ENCODE measurements at regions not wholly inside any gene's neighbourhood (a gene's known extent, or its start where the extent isn't known, plus 50 kb on each side); places are given as distances from the start of the nearest gene placed in this dataset.

- Histone ChIP-seq H3K9me2 (replicated peaks; ENCODE audit: low read depth, low read length) (no peaks in the 10 kb centered on the region), H3K4me2 (ENCODE audit: low read depth, low read length, poor library complexity, severe bottlenecking) (no peak overlapping the region), H3K79me2 (ENCODE audit: insufficient read depth, low read length) (no peaks in the 10 kb centered on the region), H3K9me3 (ENCODE audit: insufficient read depth, low read depth, low read length) (no peaks in the 10 kb centered on the region), H3F3A (ENCODE audit: low read depth) (no peaks in the 10 kb centered on the region), H3K4me1 (ENCODE audit: insufficient read depth, low read length, poor library complexity, severe bottlenecking) (no peaks in the 10 kb centered on the region), H3K36me3 (ENCODE audit: insufficient read depth, low read length) (no peaks in the 10 kb centered on the region), H2AFZ (ENCODE audit: low read length) (no peak overlapping the region), H3K9ac (ENCODE audit: low read depth, low read length, poor library complexity, severe bottlenecking) (no peak overlapping the region), H4K20me1 (ENCODE audit: insufficient read depth, low read length, poor library complexity, severe bottlenecking) (no peaks in the 10 kb centered on the region), H3K4me3 (ENCODE audit: low read length, poor library complexity, severe bottlenecking) (no peak overlapping the region), H3K27me3 (ENCODE audit: insufficient read depth, low read length, poor library complexity, severe bottlenecking) (peaks cover 3% of the 10 kb centered on the region)
- TF ChIP-seq EZH2phosphoT487 (IDR thresholded peaks at IDR 0.05; ENCODE audit: borderline replicate concordance) = no peak
- TF ChIP-seq CTCF (conservative IDR thresholded peaks at IDR 0.05; ENCODE audit: low read length) = no peak
Measured at GRCh38 chr15:69941706-69942495, 155.8 kb downstream of the TLE3 start.

- Histone ChIP-seq H3K4me2 (ENCODE audit: low read depth, low read length, poor library complexity, severe bottlenecking) (no peak overlapping the region), H3K4me1 (ENCODE audit: insufficient read depth, low read length, poor library complexity, severe bottlenecking) (no peaks in the 10 kb centered on the region), H3K27me3 (ENCODE audit: insufficient read depth, low read length, poor library complexity, severe bottlenecking) (no peaks in the 10 kb centered on the region)
Measured at GRCh38 chr15:69943637-69944036, 154.1 kb downstream of the TLE3 start.

DNA sequence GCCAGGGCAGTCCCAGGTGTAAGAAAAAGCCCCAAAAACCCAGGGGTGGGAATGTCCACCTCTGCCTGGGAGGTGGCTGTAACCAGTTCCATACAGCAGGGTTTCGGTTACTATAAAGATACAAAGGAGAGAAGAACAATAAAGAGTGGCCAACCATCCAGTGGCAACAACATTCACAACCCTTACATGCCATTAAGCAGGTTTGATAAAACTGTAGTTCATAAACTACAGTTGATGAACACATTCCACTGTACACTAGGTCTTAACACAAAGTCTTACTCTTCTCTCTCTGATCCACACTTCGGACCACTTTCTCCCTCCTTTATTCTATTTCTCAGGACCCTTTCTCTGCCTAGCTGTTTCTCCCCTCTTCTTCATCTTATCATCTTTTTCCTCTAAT lies 152.0 kb downstream of the TLE3 start:
- Histone ChIP-seq H3K4me1 (ENCODE audit: insufficient read depth, low read length, poor library complexity, severe bottlenecking) (no peaks in the 10 kb centered on the region), H3K9me3 (ENCODE audit: insufficient read depth, low read depth, low read length) (no peaks in the 10 kb centered on the region), H3K4me3 (ENCODE audit: low read length, poor library complexity, severe bottlenecking) (no peak overlapping the region), H2AFZ (ENCODE audit: low read length) (no peak overlapping the region), H4K20me1 (ENCODE audit: insufficient read depth, low read length, poor library complexity, severe bottlenecking) (no peaks in the 10 kb centered on the region), H3K27me3 (ENCODE audit: insufficient read depth, low read length, poor library complexity, severe bottlenecking) (no peaks in the 10 kb centered on the region), H3K9ac (ENCODE audit: low read depth, low read length, poor library complexity, severe bottlenecking) (no peak overlapping the region), H3F3A (ENCODE audit: low read depth) (no peaks in the 10 kb centered on the region), H3K9me2 (replicated peaks; ENCODE audit: low read depth, low read length) (no peaks in the 10 kb centered on the region), H3K36me3 (ENCODE audit: insufficient read depth, low read length) (no peaks in the 10 kb centered on the region), H3K4me2 (ENCODE audit: low read depth, low read length, poor library complexity, severe bottlenecking) (no peak overlapping the region), H3K79me2 (ENCODE audit: insufficient read depth, low read length) (no peaks in the 10 kb centered on the region)
- TF ChIP-seq CTCF (conservative IDR thresholded peaks at IDR 0.05; ENCODE audit: low read length) (no peak), EZH2phosphoT487 (IDR thresholded peaks at IDR 0.05; ENCODE audit: borderline replicate concordance) (no peak)

More at GRCh38 chr15:69943637-69944036, 154.1 kb downstream of the TLE3 start:
- no peak overlapping the region for H3K9ac ChIP-seq (ENCODE audit: low read depth, low read length, poor library complexity, severe bottlenecking)
- no peaks in the 10 kb centered on the region for H3K9me2 ChIP-seq (replicated peaks; ENCODE audit: low read depth, low read length)
- H3K9me3 ChIP-seq (ENCODE audit: insufficient read depth, low read depth, low read length) = no peaks in the 10 kb centered on the region
- H3K36me3 ChIP-seq (ENCODE audit: insufficient read depth, low read length) = no peaks in the 10 kb centered on the region
- no peaks in the 10 kb centered on the region for H3K79me2 ChIP-seq (ENCODE audit: insufficient read depth, low read length)
- no peaks in the 10 kb centered on the region for H4K20me1 ChIP-seq (ENCODE audit: insufficient read depth, low read length, poor library complexity, severe bottlenecking)
- TF ChIP-seq CTCF (conservative IDR thresholded peaks at IDR 0.05; ENCODE audit: low read length) = no peak
- TF ChIP-seq EZH2phosphoT487 (IDR thresholded peaks at IDR 0.05; ENCODE audit: borderline replicate concordance) = no peak
- H3K4me3 ChIP-seq (ENCODE audit: low read length, poor library complexity, severe bottlenecking) = no peak overlapping the region
- H2AFZ ChIP-seq (ENCODE audit: low read length) = no peak overlapping the region
- no peaks in the 10 kb centered on the region for H3F3A ChIP-seq (ENCODE audit: low read depth)

Data from Loucy (cell line).